ENCODE measurements at regions not wholly inside any gene's neighbourhood (a gene's known extent, or its start where the extent isn't known, plus 50 kb on each side); places are given as distances from the start of the nearest gene placed in this dataset.

DNA sequence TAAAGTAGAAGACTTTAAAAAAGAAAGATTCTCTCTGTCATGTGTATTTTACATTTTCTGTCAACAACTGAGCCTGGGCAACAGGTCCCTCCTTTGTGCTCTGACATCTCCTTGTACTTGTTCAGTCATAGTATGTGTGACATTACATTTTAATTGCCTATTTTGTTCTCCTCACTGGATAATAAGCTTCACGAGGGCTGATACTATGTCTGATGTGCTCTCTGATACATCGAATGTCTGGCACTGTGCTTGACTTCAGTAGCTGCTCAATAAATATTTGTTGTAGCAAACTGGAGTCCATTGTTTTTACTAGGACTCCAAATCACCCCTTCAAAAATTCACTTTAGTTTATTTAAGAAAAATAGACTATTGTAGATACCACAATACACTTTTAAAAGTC is 482.0 kb downstream of the RASEF start:
- no peak overlapping the region for H3K27ac ChIP-seq
- DNase-seq (no peak), ATAC-seq (no peak)
- H3K4me3 ChIP-seq: no peak overlapping the region
- TF ChIP-seq CTCF (IDR thresholded peaks at IDR 0.05): no peak
- H3K27me3 ChIP-seq (ENCODE audit: insufficient read depth in 3 of 3, low read length in 2 of 3): no peaks in the 10 kb centered on the region
- no peaks in the 10 kb centered on the region for H3K4me1 ChIP-seq
- WGBS, 3 donors: 72 to 86% (median 76%) methylated on average over 2 of the region's 2 CpGs
- H3K36me3 ChIP-seq (ENCODE audit: insufficient read depth in 1 of 2, low read depth in 1 of 2): no peaks in the 10 kb centered on the region
- peaks cover 4% of the 10 kb centered on the region for H3K9me3 ChIP-seq
- intact Hi-C loops (cut with DNase I): no loop called here

DNA sequence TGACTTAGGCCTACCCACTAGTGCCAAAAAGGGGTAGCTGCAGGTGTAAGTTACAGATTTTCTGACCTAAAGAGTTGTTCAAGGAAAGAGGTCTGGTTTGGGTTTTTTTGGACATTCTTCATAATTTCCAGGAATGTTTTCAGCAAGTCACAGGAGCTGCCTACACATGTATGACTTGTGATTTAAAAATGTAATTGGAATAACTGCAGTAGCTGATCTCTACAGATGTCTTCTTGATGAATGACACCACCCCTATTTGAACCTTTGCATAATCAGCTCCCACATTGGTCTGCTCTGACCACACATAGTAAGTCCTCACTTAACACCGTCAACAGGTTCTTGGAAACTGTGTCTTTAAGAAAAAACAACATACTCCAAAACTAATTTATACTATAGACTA is 481.4 kb downstream of the RASEF start:
- 92 to 97% (median 97%) methylated on average over 1 of the region's 1 CpG for WGBS, 3 donors
- DNase-seq (no peak), ATAC-seq (no peak)
- Histone ChIP-seq H3K27ac (no peak overlapping the region), H3K36me3 (ENCODE audit: insufficient read depth in 1 of 2, low read depth in 1 of 2) (no peaks in the 10 kb centered on the region), H3K4me3 (no peak overlapping the region), H3K9me3 (peaks cover 4% of the 10 kb centered on the region), H3K4me1 (no peaks in the 10 kb centered on the region), H3K27me3 (ENCODE audit: insufficient read depth in 3 of 3, low read length in 2 of 3) (no peaks in the 10 kb centered on the region)
- intact Hi-C loops (cut with DNase I): no loop called here
- no peak for TF ChIP-seq CTCF (IDR thresholded peaks at IDR 0.05)

- no peaks in the 10 kb centered on the region for H3K4me1 ChIP-seq
- H3K36me3 ChIP-seq (ENCODE audit: insufficient read depth in 1 of 2, low read depth in 1 of 2): no peaks in the 10 kb centered on the region
- H3K4me3 ChIP-seq: no peak overlapping the region
- intact Hi-C loops (cut with DNase I): no loop called here
- 83 to 91% (median 87%) methylated on average over 5 of the region's 5 CpGs for WGBS, 3 donors
- no peak overlapping the region for H3K27ac ChIP-seq
- no peaks in the 10 kb centered on the region for H3K27me3 ChIP-seq (ENCODE audit: insufficient read depth in 3 of 3, low read length in 2 of 3)
- ATAC-seq: no peak
- TF ChIP-seq CTCF (IDR thresholded peaks at IDR 0.05): no peak
- DNase-seq: no peak
- H3K9me3 ChIP-seq: peaks cover 4% of the 10 kb centered on the region
Measured at GRCh38 chr9:82581935-82582334, 481.0 kb downstream of the RASEF start.

- Histone ChIP-seq H3K9me3 (peaks cover 4% of the 10 kb centered on the region), H3K27ac (no peak overlapping the region), H3K4me1 (no peaks in the 10 kb centered on the region), H3K36me3 (ENCODE audit: insufficient read depth in 1 of 2, low read depth in 1 of 2) (no peaks in the 10 kb centered on the region), H3K4me3 (no peak overlapping the region), H3K27me3 (ENCODE audit: insufficient read depth in 3 of 3, low read length in 2 of 3) (no peaks in the 10 kb centered on the region)
- 95 to 100% (median 98%) methylated on average over 1 of the region's 1 CpG for WGBS, 3 donors
- intact Hi-C loops (cut with DNase I): no loop called here
- DNase-seq (no peak), ATAC-seq (no peak)
- no peak for TF ChIP-seq CTCF (IDR thresholded peaks at IDR 0.05)
Measured at GRCh38 chr9:82582693-82583092, 480.2 kb downstream of the RASEF start.

- Histone ChIP-seq H3K4me1 (no peaks in the 10 kb centered on the region), H3K27me3 (ENCODE audit: insufficient read depth in 3 of 3, low read length in 2 of 3) (no peaks in the 10 kb centered on the region), H3K36me3 (ENCODE audit: insufficient read depth in 1 of 2, low read depth in 1 of 2) (no peaks in the 10 kb centered on the region), H3K4me3 (no peak overlapping the region), H3K9me3 (peaks cover 4% of the 10 kb centered on the region), H3K27ac (no peak overlapping the region)
- ATAC-seq: no peak
- WGBS, 3 donors: 67 to 77% (median 72%) methylated on average over 7 of the region's 7 CpGs
- intact Hi-C loops (cut with DNase I): no loop called here
- DNase-seq: no peak
- no peak for TF ChIP-seq CTCF (IDR thresholded peaks at IDR 0.05)
Measured at GRCh38 chr9:82583524-82583923, 479.4 kb downstream of the RASEF start.

Data from psoas muscle (tissue), 7 donors.